Effector memory CD4-positive, alpha-beta T cell (primary cell): ENCODE measurements at regions not wholly inside any gene's neighbourhood (a gene's known extent, or its start where the extent isn't known, plus 50 kb on each side); places are given as distances from the start of the nearest gene placed in this dataset.
"Not testable (repeated sequence)": the region's sequence is repeated elsewhere in the genome, so short reads cannot be mapped to it uniquely, and the experiment has no call there.

ENCODE experiments used
- DNase-seq, 3 donors: peaks; one replicate each; pipeline ENCODE4 v3.0.0-alpha.2; 2020
- H3K27ac ChIP-seq: 2 replicates; pipeline ENCODE4 v1.7.0; 2013; ENCODE audit warnings: mild to moderate bottlenecking, low read length, moderate library complexity; ENCODE audit not compliant: insufficient read depth, poor library complexity, severe bottlenecking
- H3K27me3 ChIP-seq: replicated peaks from 2 replicates; pipeline ENCODE4 v1.7.0; 2013; ENCODE audit warnings: mild to moderate bottlenecking, low read length; ENCODE audit not compliant: insufficient read depth, control insufficient read depth, poor library complexity, severe bottlenecking
- H3K36me3 ChIP-seq: 2 replicates; pipeline ENCODE4 v1.7.0; 2013; ENCODE audit warnings: mild to moderate bottlenecking, low read length, moderate library complexity; ENCODE audit not compliant: control insufficient read depth, insufficient read depth
- H3K4me1 ChIP-seq: 2 replicates; pipeline ENCODE4 v1.7.0; 2013; ENCODE audit warnings: low read length, mild to moderate bottlenecking; ENCODE audit not compliant: control insufficient read depth, insufficient read depth, poor library complexity, severe bottlenecking
- H3K4me3 ChIP-seq: 2 replicates; pipeline ENCODE4 v1.7.0; 2013; ENCODE audit warnings: low read length, low read depth, mild to moderate bottlenecking; ENCODE audit not compliant: insufficient read depth, poor library complexity, severe bottlenecking
- H3K9me3 ChIP-seq: 2 replicates; pipeline ENCODE4 v1.7.0; 2013; ENCODE audit warnings: mild to moderate bottlenecking, low read length, moderate library complexity; ENCODE audit not compliant: control insufficient read depth

DNA sequence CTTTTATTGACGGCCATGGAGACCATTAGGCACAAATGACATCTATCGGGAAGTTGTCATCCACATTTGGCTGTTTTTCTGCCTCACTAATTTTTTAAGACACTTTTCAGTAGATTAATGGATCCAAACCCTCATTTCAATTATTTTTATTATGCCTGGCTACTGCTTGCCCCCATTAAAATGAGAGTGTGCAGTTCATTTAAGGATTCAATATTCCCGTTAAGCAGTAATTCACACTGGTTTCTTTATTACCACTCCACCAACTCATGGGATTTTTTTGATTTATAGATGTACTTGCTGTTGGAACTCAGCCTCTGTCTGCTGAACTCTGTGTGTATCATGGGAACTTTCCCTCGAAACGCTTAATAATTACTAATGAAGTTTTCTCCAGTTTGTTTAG is 291.8 kb upstream of the PRKX start:
- DNase-seq = no peak
- no peaks in the 10 kb centered on the region for H3K36me3 ChIP-seq
- no peaks in the 10 kb centered on the region for H3K4me1 ChIP-seq
- no peak overlapping the region for H3K4me3 ChIP-seq
- no peaks in the 10 kb centered on the region for H3K27me3 ChIP-seq
- H3K27ac ChIP-seq = no peak overlapping the region
- H3K9me3 ChIP-seq = no peaks in the 10 kb centered on the region

DNA sequence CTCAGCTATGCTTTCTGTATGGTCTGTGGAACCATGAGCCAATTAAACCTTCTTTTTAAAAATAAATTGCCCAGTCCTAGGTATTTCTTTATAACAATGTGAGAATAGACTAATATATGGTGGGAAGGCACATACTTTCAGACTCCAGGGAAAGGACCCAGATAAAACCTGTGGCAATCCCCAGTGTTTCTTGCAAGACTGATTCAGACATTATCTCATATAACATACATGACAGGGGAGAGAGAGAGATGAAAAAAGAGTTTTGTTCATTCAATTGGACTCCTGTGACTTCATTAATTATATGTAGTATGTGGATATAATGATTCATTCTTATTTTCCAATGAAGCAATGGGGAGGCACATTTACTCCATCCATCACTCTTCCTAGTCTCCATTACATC is 291.4 kb upstream of the PRKX start:
- no peak overlapping the region for H3K27ac ChIP-seq
- no peak overlapping the region for H3K4me3 ChIP-seq
- no peaks in the 10 kb centered on the region for H3K9me3 ChIP-seq
- H3K36me3 ChIP-seq = no peaks in the 10 kb centered on the region
- H3K27me3 ChIP-seq = no peaks in the 10 kb centered on the region
- H3K4me1 ChIP-seq = no peaks in the 10 kb centered on the region
- no peak for DNase-seq

DNA sequence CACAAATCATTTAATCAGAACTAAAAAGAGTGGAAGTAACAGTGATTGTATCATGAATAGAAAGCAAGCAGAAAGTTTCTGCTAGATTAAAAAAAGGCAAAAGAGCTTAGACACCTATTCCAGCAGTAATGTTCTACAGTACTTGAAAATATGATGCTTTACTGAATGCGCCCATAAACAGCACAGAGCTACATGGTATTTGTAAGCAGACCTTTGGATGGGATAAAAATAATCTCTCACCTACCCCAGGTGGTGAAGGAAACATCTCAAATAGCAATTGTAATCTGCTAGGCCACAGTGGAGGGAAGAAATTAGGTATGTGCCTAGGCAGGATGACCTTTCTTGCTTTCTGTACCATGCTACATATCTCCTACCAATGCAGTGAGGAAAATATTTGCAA is 280.9 kb upstream of the PRKX start:
- Histone ChIP-seq H3K4me3 (no peak overlapping the region), H3K9me3 (no peaks in the 10 kb centered on the region), H3K27me3 (no peaks in the 10 kb centered on the region), H3K27ac (no peak overlapping the region), H3K36me3 (no peaks in the 10 kb centered on the region), H3K4me1 (no peaks in the 10 kb centered on the region)
- no peak for DNase-seq

DNA sequence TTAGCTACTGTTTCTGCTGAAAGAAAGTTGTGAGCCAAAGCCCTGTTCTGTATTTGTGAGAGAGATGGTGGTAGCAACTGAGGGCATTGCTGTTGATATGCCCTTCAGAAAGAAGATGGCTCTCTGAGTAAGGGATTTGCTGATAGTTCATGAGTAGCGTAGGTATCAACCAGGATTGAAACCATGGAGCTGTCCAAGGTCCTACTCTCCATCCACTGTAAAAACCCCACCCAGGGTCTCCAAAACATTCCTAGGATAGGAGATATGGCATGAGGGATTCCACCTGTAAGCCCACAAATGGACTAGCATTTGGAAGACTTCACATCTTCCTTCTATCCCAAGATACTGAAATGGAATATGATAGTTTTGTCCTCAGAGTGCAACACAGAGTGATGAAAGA is 277.1 kb upstream of the PRKX start:
- Histone ChIP-seq H3K27me3 (no peaks in the 10 kb centered on the region), H3K4me1 (no peaks in the 10 kb centered on the region), H3K27ac (no peak overlapping the region), H3K36me3 (no peaks in the 10 kb centered on the region), H3K4me3 (no peak overlapping the region), H3K9me3 (no peaks in the 10 kb centered on the region)
- DNase-seq = no peak

DNA sequence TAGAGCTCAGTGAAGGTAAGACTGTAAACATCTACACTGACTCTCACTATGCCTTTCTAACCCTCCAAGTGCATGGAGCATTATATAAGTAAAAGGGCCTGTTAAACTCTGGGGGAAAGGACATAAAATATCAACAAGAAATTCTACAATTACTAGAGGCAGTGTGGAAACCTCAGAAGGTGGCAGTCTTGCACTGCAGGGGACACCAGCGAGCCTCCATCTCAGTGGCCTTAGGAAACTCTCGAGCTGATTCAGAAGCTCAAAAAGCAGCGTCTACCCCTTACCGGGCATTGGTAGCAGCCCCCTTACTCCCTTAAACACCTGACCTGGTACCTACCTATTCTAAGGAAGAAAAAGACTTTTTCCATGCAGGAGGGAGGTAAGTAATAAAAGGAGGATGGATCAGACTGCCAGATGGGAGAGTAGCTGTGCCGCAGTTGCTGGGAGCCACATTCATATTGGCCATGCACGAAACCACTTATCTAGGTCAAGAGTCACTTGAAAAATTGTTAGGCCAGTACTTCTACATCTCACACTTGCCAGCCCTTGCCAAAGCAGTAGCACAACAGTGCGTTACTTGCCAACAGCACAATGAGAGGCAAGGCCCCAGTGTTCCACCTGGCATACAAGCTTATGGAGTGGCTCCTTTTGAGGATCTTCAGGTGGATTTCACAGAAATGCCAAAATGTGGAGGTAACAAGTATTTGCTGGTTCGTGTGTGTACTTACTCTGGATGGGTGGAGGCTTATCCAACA is 258.8 kb upstream of the PRKX start:
- H3K27ac ChIP-seq, H3K27me3 ChIP-seq, DNase-seq: not testable (repeated sequence)

DNA sequence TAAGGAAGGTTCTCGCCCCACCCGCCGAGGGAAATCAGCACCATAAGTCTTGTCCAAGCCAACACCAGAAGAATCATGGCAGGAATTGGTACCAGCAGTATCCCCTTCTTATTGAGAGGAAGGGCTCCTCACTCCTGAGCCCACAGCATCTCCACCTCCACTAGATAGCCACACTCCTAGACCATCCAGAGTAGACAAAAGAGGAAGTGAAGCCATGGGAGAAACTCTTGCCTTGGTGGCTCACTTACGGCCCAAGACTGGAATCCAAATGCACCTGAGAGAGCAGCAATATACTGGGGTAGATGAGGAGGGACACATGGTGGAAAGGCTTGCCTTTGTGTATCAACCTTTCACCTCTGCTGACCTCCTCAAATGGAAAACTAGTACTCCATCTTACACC is 255.3 kb upstream of the PRKX start:
- no peaks in the 10 kb centered on the region for H3K4me1 ChIP-seq
- no peak for DNase-seq
- no peak overlapping the region for H3K4me3 ChIP-seq
- H3K9me3 ChIP-seq = no peaks in the 10 kb centered on the region
- no peaks in the 10 kb centered on the region for H3K36me3 ChIP-seq
- H3K27me3 ChIP-seq = no peaks in the 10 kb centered on the region
- H3K27ac ChIP-seq = no peak overlapping the region

More for the DNA sequence above, 258.8 kb upstream of the PRKX start:
- not testable (repeated sequence) for H3K36me3 ChIP-seq, H3K9me3 ChIP-seq, H3K4me3 ChIP-seq, H3K4me1 ChIP-seq

DNA sequence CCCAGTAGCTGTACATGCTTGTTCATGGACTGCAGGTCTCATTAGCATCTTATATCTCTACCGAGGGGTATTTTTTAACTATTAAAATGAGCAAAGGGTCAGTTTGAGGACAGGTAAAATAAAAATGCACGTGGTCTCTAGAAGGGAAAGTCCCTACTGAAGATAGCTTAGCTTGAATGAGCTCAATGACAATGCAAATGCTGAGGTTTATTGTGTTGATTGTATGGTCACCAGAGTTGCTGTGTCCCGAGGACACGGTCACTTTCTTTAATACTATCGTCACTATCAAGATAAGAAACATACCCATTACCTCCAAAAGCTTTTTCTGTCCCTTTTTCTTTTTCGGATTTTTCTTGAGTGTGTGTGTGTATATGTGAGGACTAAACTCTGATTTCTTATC is 250.5 kb upstream of the PRKX start:
- H3K36me3 ChIP-seq = no peaks in the 10 kb centered on the region
- no peaks in the 10 kb centered on the region for H3K4me1 ChIP-seq
- H3K9me3 ChIP-seq = no peaks in the 10 kb centered on the region
- H3K4me3 ChIP-seq = no peak overlapping the region
- H3K27me3 ChIP-seq = no peaks in the 10 kb centered on the region
- no peak overlapping the region for H3K27ac ChIP-seq
- DNase-seq = no peak

DNA sequence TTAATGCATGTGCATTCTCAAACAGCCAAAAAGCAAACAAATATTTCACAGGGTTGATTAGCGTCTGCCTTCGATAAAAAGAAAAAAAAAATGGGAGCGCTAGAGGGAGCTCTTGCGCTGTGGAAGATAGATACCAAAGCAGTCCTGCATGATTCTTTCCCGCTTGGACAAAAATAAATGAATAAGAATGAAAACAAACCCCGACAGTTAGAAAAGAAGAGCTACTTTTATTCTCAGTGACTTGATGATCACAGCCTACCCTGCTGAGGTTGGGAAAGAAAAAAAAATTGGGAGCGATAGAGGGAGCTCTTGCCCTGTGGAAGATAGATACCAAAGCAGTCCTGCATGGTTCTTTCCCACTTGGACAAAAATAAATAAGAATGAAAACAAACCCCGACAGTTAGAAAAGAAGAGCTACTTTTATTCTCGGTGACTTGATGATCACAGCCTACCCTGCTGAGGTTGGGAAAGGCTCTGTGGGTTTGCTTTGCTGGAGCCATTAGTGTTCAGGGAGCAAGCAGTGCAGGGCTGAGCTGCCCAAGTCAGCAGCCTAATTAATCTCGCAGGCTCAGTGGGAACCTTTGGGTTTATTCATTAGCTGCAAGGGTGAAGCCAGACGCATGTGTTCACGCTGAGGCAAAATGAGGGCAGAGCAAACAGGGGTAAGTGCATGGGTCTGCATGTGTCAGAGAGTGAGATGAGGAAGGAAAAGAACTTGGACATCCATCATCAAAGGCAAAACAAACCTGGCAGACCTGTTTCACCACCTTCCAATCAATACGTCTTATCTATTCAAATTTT is 249.3 kb upstream of the PRKX start:
- H3K36me3 ChIP-seq = no peaks in the 10 kb centered on the region
- no peak for DNase-seq
- H3K4me3 ChIP-seq = no peak overlapping the region
- H3K4me1 ChIP-seq = no peaks in the 10 kb centered on the region
- no peaks in the 10 kb centered on the region for H3K27me3 ChIP-seq
- H3K27ac ChIP-seq = no peak overlapping the region
- no peaks in the 10 kb centered on the region for H3K9me3 ChIP-seq

DNA sequence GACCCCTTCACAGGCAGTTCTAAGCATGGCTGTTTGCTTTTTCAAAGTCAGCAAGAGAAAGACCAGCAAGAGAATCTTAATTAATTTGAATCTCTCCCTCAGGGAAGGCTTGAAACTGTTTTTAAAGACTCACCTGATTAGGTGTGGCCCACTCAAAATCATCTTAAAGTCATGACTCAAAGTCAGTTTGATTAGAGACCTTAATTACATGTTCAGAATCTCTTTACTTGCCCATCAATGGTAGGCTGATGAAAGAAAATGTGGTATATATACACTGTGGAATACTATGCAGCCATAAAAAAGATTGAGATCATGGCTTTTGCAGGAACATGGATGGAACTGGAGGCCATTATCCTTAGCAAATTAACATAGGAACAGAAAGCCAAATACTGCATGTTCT is 247.5 kb upstream of the PRKX start:
- Histone ChIP-seq H3K27ac (no peak overlapping the region), H3K4me1 (no peaks in the 10 kb centered on the region), H3K36me3 (no peaks in the 10 kb centered on the region), H3K27me3 (no peaks in the 10 kb centered on the region), H3K4me3 (no peak overlapping the region), H3K9me3 (no peaks in the 10 kb centered on the region)
- no peak for DNase-seq

DNA sequence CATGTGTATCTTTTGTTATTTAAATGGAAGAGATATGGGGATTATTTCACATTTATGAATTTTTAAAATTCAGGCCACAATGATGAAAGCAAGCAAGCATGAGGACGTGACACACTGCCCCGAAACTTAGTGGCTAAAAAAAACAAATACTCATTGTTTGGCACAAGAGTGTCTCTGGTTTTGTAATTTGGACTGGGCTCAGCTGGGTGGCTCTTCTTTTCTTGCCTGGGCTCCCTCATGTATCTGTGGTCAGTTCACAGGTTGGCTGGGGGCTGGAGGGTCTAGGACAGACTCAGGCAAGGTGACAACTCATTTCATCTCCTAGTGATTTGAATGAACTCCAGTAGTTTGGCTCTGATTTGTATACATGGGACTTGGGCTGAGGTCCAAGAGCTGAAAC is 238.4 kb upstream of the PRKX start:
- Histone ChIP-seq H3K4me3 (no peak overlapping the region), H3K36me3 (no peaks in the 10 kb centered on the region), H3K4me1 (no peaks in the 10 kb centered on the region), H3K27me3 (no peaks in the 10 kb centered on the region), H3K9me3 (no peaks in the 10 kb centered on the region), H3K27ac (no peak overlapping the region)
- DNase-seq = no peak
